ENCODE measurements at regions not wholly inside any gene's neighbourhood (a gene's known extent, or its start where the extent isn't known, plus 50 kb on each side); places are given as distances from the start of the nearest gene placed in this dataset.

DNA sequence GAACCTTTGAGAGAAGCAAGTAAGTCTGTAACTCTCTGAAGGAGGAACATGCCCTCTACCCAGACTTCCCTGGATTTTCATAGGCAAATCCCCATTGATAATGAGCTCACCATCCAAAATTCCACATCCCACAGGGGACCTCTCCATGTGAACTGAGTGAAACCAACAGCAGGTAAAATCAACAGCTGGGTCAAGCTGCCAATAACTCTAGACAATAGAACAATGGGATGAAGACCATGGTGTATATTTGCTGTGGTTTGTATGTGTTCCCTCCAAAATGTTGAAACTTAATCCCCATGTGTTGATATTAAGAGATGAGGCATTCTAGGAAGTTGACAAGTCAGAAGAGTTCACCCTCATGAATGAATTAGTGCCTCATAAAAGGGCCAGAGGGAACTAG, 110.2 kb upstream of the MYO10 start (continued):
- TF ChIP-seq, protein P1, sequence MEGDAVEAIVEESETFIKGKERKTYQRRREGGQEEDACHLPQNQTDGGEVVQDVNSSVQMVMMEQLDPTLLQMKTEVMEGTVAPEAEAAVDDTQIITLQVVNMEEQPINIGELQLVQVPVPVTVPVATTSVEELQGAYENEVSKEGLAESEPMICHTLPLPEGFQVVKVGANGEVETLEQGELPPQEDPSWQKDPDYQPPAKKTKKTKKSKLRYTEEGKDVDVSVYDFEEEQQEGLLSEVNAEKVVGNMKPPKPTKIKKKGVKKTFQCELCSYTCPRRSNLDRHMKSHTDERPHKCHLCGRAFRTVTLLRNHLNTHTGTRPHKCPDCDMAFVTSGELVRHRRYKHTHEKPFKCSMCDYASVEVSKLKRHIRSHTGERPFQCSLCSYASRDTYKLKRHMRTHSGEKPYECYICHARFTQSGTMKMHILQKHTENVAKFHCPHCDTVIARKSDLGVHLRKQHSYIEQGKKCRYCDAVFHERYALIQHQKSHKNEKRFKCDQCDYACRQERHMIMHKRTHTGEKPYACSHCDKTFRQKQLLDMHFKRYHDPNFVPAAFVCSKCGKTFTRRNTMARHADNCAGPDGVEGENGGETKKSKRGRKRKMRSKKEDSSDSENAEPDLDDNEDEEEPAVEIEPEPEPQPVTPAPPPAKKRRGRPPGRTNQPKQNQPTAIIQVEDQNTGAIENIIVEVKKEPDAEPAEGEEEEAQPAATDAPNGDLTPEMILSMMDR (IDR thresholded peaks at IDR 0.05), result no peak

DNA sequence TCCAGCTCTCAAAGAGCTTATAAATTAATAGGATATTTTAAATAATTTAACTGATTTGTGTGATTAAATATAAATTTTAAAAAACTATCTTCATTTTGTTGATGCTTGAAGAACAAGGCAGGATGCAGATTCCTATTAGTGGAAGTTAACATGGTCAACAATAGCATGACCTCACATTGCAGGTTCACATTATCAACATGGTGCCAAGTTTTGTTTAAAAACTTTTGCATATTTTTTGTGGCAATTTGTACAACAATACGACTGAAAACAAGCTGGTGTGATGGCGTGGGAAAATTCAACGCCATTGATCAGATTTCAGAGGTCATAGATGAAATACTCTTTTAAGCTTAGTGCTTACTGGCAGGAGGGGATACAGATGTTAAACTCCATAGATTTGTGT, 114.1 kb upstream of the MYO10 start:
- ChIA-PET POLR2A (interaction anchor here (0.7 kb wide), 1 partner anchor 9 kb away, joined by 3 read pairs; no protein-coding TSS in a partner anchor), CTCF (no interaction called here)
- TF ChIP-seq FOXM1 (IDR thresholded peaks at IDR 0.05; ENCODE audit: low read depth) (no peak), RAD21 (IDR thresholded peaks at IDR 0.05; ENCODE audit: low read length) (no peak), IRF3 (IDR thresholded peaks at IDR 0.05; ENCODE audit: low read depth, low read length) (no peak), POLR2AphosphoS5 (IDR thresholded peaks at IDR 0.05; ENCODE audit: low read depth, low read length) (no peak), TAF1 (IDR thresholded peaks at IDR 0.05; ENCODE audit: borderline replicate concordance, low read depth, low read length) (no peak), MEF2A (IDR thresholded peaks at IDR 0.05; ENCODE audit: borderline replicate concordance, low read depth) (no peak), NRF1 (IDR thresholded peaks at IDR 0.05; ENCODE audit: low read depth, low read length) (no peak), RFX5 (IDR thresholded peaks at IDR 0.05; ENCODE audit: low read length) (no peak), USF2 (IDR thresholded peaks at IDR 0.05; ENCODE audit: borderline replicate concordance, low read depth, low read length) (no peak), RXRA (IDR thresholded peaks at IDR 0.05; ENCODE audit: borderline replicate concordance, low read depth) (no peak), EP300 (IDR thresholded peaks at IDR 0.05; ENCODE audit: borderline replicate concordance in 1 of 2, low read depth in 1 of 2, low read length in 1 of 2) (no peak), GATA2 (CRISPR knock-in tag; IDR thresholded peaks at IDR 0.05) (no peak), REST (IDR thresholded peaks at IDR 0.05; ENCODE audit: low read depth, low read length) (no peak), FOSL2 (IDR thresholded peaks at IDR 0.05; ENCODE audit: borderline replicate concordance, low read depth) (no peak)
- Histone ChIP-seq H3K9me2 (no peaks in the 10 kb centered on the region), H3K9ac (no peak overlapping the region), H3K9me3 (no peaks in the 10 kb centered on the region), H3K4me3 (ENCODE audit: low read depth in 2 of 2, low read length in 1 of 2) (no peak overlapping the region), H3K36me3 (replicated peaks in 1 of 2; ENCODE audit: control insufficient read depth in 1 of 2, insufficient read depth in 2 of 2, low read length in 1 of 2) (no peaks in the 10 kb centered on the region), H4K20me1 (ENCODE audit: insufficient read depth) (no peaks in the 10 kb centered on the region), H3K27ac (ENCODE audit: low read depth in 2 of 2, low read length in 1 of 2) (no peak overlapping the region), H2AFZ (ENCODE audit: low read depth) (no peak overlapping the region), H3K27me3 (ENCODE audit: insufficient read depth) (no peaks in the 10 kb centered on the region), H3K4me1 (ENCODE audit: control insufficient read depth in 1 of 2, insufficient read depth in 2 of 2, low read depth in 1 of 2, low read length in 1 of 2) (no peaks in the 10 kb centered on the region), H3K4me2 (no peak overlapping the region), H3K79me2 (ENCODE audit: insufficient read depth) (no peaks in the 10 kb centered on the region), H3F3A (replicated peaks; ENCODE audit: insufficient read depth) (no peaks in the 10 kb centered on the region)
- 97% methylated on average over 3 of the region's 3 CpGs for WGBS (ENCODE audit: low lambda C conversion rate)
- no peak for DNase-seq

Measured in SK-N-SH (cell line).